Lower leg skin (tissue), 4 donors: ENCODE measurements at regions not wholly inside any gene's neighbourhood (a gene's known extent, or its start where the extent isn't known, plus 50 kb on each side); places are given as distances from the start of the nearest gene placed in this dataset.

Experiments
- DNase-seq, 2 donors: peaks; one replicate each; pipeline ENCODE4 v3.0.0-alpha.2; 2019; ENCODE audit warnings: low spot score in 2 of 2
- H3K4me3 ChIP-seq: fragments of 200-600 bp; sonication (generic); 2 replicates; pipeline ENCODE4 v1.5.1; 2017; ENCODE audit warnings: mild to moderate bottlenecking, low read depth; ENCODE audit not compliant: poor library complexity, severe bottlenecking
- POLR2A ChIP-seq, 2 donors: fragments of 450-650 bp; IDR thresholded peaks; one replicate each; pipeline ENCODE4 v1.6.1; 2016 to 2017; ENCODE audit warnings: antibody characterized with exemption in 2 of 2, mild to moderate bottlenecking in 1 of 2, moderate library complexity in 1 of 2
- WGBS, 2 donors: methylation state at CpG; one replicate each; pipeline ENCODE4 v1.1.5; 2018; 5-methylcytosine and 5-hydroxymethylcytosine counted together
- intact Hi-C: fragments of 100-400 bp; cut with DNase I; formaldehyde crosslinking; loops from one replicate; pipeline ENCODE4 v1.15.0; 2023; ENCODE audit warnings: low total_unique reads
- TF ChIP-seq, protein P1 (sequence below), 3 donors: fragments of 450-650 bp; IDR thresholded peaks; one replicate each; pipeline ENCODE4 v1.5.1; 2016; ENCODE audit warnings: antibody characterized with exemption in 3 of 3, mild to moderate bottlenecking in 3 of 3, moderate library complexity in 2 of 3

DNA sequence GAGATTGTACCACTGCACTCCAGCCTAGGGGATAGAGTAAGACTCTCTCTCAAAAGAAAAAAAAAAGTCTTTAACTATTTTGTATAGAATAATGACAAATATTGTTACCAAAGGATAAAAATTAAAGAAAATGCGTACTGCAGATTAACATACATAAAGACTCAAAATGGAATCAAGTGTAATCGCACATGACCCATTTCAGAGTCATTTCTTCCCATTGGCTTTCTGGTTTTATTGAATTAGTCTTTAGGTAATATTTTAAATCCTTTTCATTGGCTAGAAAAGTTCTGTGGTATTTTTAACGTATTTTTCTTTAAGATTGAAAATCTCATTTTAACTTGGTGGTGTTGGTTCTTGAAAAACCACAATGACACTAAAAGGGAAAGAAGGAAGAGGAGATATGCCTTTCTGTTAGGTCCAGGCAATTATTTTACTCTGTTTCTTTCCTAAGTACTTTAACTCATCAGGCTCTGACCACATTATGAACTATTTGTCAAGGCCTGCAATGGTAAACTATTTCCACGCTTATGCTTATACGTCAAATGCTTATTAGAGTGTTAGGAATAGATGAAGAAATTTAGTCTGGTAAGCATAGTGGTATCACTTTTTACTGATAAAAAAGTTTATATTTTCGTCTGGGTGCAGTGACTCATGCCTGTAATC is 52.3 kb downstream of the PLEKHG1 start:
- H3K4me3 ChIP-seq: no peak overlapping the region
- WGBS, 2 donors: 87 to 92% methylated on average over 6 of the region's 6 CpGs
- intact Hi-C loops: no loop called here
- TF ChIP-seq, protein P1, sequence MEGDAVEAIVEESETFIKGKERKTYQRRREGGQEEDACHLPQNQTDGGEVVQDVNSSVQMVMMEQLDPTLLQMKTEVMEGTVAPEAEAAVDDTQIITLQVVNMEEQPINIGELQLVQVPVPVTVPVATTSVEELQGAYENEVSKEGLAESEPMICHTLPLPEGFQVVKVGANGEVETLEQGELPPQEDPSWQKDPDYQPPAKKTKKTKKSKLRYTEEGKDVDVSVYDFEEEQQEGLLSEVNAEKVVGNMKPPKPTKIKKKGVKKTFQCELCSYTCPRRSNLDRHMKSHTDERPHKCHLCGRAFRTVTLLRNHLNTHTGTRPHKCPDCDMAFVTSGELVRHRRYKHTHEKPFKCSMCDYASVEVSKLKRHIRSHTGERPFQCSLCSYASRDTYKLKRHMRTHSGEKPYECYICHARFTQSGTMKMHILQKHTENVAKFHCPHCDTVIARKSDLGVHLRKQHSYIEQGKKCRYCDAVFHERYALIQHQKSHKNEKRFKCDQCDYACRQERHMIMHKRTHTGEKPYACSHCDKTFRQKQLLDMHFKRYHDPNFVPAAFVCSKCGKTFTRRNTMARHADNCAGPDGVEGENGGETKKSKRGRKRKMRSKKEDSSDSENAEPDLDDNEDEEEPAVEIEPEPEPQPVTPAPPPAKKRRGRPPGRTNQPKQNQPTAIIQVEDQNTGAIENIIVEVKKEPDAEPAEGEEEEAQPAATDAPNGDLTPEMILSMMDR (IDR thresholded peaks at IDR 0.05): no peak
- no peak for TF ChIP-seq POLR2A (IDR thresholded peaks at IDR 0.05)
- no peak for DNase-seq

DNA sequence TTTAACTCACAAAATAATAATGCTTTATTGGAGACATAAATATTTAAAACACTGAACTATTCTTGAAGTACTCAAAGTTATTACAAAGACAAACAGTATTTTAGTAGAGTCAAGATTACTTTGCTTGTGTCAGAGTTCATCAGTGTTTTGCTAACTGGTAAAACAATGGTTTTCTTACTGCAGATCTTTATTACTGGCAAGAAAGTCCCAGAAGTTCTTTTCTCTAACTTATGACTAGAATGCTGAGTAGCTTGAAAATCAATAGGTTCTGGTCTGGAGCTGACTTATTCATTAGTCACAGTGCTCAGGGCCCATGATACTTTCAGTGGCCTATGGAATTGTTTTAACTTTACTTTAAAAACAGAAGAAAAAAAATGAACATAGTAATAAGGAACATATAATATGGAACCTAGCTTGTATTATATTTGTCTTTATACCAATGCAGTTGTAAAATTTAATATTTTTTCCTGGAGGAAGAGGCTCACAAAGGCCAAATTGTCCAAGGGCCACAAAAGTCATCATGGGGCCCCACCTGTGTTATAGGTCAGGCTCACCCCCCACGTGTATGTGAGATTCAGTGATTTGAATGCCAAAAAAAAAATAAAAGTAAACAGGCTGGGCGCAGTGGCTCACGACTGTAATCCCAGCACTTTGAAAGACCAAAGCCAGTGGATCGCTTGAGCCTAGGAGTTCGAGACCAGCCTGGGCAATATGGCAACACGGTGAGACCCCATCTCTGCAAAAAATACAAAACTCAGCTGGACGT is 53.3 kb downstream of the PLEKHG1 start:
- no peak for TF ChIP-seq POLR2A (IDR thresholded peaks at IDR 0.05)
- TF ChIP-seq, protein P1 (IDR thresholded peaks at IDR 0.05): no peak
- no peak overlapping the region for H3K4me3 ChIP-seq
- intact Hi-C loops: no loop called here
- WGBS, 2 donors: 92 to 95% methylated on average over 7 of the region's 7 CpGs
- no peak for DNase-seq

DNA sequence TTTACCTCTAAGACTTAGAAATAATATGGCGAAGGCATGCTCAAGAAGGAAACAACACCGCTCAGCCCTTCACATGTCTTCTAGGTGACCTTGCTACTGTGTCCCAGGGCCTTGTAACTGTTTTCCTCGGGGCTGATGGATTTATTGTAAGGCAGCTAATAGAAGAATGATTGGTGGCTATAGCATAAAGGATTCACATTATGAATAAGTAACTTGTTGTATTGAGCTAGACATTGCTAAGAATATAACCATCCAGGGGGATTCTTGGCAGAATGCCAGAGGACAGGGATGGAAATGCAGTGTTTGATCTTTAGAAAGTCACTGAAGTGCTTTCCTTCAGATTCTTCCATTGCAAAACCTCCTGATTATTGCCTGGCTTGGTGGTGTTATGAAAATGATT is 54.9 kb downstream of the PLEKHG1 start:
- no peak overlapping the region for H3K4me3 ChIP-seq
- 89 to 91% methylated on average over 3 of the region's 3 CpGs for WGBS, 2 donors
- intact Hi-C loops: no loop called here
- TF ChIP-seq, protein P1 (IDR thresholded peaks at IDR 0.05): no peak
- no peak for TF ChIP-seq POLR2A (IDR thresholded peaks at IDR 0.05)
- DNase-seq: no peak

DNA sequence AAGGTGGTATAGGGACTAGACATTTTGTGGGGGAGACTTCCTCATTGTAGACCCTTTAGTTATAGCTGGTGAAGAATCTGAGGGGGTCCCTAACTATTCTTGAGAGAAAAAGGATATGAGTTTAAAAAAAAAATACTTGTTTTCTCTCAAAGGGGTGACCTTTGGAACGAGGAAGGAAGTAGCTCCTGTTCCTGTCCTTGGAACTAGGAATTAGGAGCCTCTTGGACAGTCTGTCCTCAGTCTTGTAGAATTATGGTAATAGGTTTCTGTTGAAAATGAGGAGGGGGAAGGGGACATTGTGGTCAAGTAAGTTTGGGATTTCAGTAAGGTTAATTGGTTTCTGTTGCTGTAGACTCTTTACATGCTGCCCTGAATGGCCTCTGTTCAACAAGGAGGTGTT is 56.5 kb downstream of the PLEKHG1 start:
- no peak overlapping the region for H3K4me3 ChIP-seq
- TF ChIP-seq, protein P1 (IDR thresholded peaks at IDR 0.05): no peak
- no peak for TF ChIP-seq POLR2A (IDR thresholded peaks at IDR 0.05)
- intact Hi-C loops: no loop called here
- DNase-seq: no peak
- 71 to 81% methylated on average over 1 of the region's 1 CpG for WGBS, 2 donors

DNA sequence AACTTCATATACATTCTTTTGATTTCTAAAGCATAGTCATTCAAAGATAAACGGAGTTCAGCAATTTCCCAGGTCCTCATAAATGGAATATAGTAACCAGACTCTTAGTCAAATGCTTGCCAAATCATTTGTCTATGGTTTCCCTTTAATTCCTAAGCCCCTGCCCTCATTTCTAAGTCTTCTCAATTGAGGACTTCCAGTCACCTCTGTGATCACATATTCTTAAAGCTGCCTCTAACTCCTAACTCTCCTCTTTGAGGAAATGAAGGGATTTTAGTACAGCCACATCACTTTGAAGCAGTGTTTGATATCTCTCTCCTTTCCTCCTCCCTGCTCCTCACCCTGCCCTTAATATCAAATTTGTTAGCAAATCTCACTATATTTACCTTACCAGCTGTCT is 58.7 kb downstream of the PLEKHG1 start:
- 84 to 85% methylated on average over 1 of the region's 1 CpG for WGBS, 2 donors

More for the DNA sequence above, 58.7 kb downstream of the PLEKHG1 start:
- no peak overlapping the region for H3K4me3 ChIP-seq
- no peak for TF ChIP-seq POLR2A (IDR thresholded peaks at IDR 0.05)
- TF ChIP-seq, protein P1 (IDR thresholded peaks at IDR 0.05): no peak
- DNase-seq: no peak
- intact Hi-C loops: no loop called here
